ENCODE measurements at regions not wholly inside any gene's neighbourhood (a gene's known extent, or its start where the extent isn't known, plus 50 kb on each side); places are given as distances from the start of the nearest gene placed in this dataset.

- DNase-seq = no peak
Measured at GRCh38 chr15:31264559-31265089, 62.0 kb upstream of the KLF13 start.

- no peak for DNase-seq
Measured at GRCh38 chr15:31265090-31265870, 61.4 kb upstream of the KLF13 start.

GRCh38 chr15:31265871-31266711, 60.5 kb upstream of the KLF13 start:
- DNase-seq = no peak

GRCh38 chr15:31266712-31267111, 59.9 kb upstream of the KLF13 start:
- no peak for DNase-seq

GRCh38 chr15:31267161-31268107, 59.2 kb upstream of the KLF13 start:
- no peak for DNase-seq

GRCh38 chr15:31268108-31268501, 58.5 kb upstream of the KLF13 start:
- DNase-seq = no peak

GRCh38 chr15:31268911-31269784, 57.5 kb upstream of the KLF13 start:
- no peak for DNase-seq

- DNase-seq = no peak
Measured at GRCh38 chr15:31269816-31270575, 56.6 kb upstream of the KLF13 start.

- DNase-seq = no peak
Measured at GRCh38 chr15:31270767-31271166, 55.9 kb upstream of the KLF13 start.

- no peak for DNase-seq
Measured at GRCh38 chr15:31271224-31271635, 55.4 kb upstream of the KLF13 start.

- no peak for DNase-seq
Measured at GRCh38 chr15:31271711-31272557, 54.7 kb upstream of the KLF13 start.

- no peak for DNase-seq
Measured at GRCh38 chr15:31272558-31273257, 53.9 kb upstream of the KLF13 start.

- DNase-seq = no peak
Measured at GRCh38 chr15:31273258-31273941, 53.2 kb upstream of the KLF13 start.

- no peak for DNase-seq
Measured at GRCh38 chr15:31274496-31275330, 51.9 kb upstream of the KLF13 start.

GRCh38 chr15:31275331-31276262, 51.0 kb upstream of the KLF13 start:
- DNase-seq = no peak

GRCh38 chr15:31276596-31277298, 49.9 kb upstream of the KLF13 start:
- no peak for DNase-seq
